ENCODE measurements at regions not wholly inside any gene's neighbourhood (a gene's known extent, or its start where the extent isn't known, plus 50 kb on each side); places are given as distances from the start of the nearest gene placed in this dataset.
A peak's percentile ranks its signal among the peaks of the same experiment; 100 is the strongest.
"Not testable (repeated sequence)": the region's sequence is repeated elsewhere in the genome, so short reads cannot be mapped to it uniquely, and the experiment has no call there.

GRCh38 chr22:15822001-15822400 is 132.2 kb downstream of the POTEH start:
- POLR2A ChIA-PET; H3K79me2 ChIP-seq (ENCODE audit: control insufficient read depth, insufficient read depth, low read length); H3K27me3 ChIP-seq (ENCODE audit: control insufficient read depth in 2 of 2, insufficient read depth in 2 of 2, low read length in 2 of 2); in situ Hi-C loops (cut with MboI); H3K9me3 ChIP-seq (replicated peaks; ENCODE audit: control insufficient read depth, insufficient read depth, low read depth, low read length); H3K4me3 ChIP-seq; intact Hi-C loops (cut with micrococcal nuclease); H3K4me2 ChIP-seq (ENCODE audit: insufficient read depth, low read length); H3K27ac ChIP-seq (ENCODE audit: extremely low read depth, low read depth, low read length); DNase-seq (ENCODE audit: extremely low read depth in 1 of 4, low spot score in 3 of 4); H3K4me1 ChIP-seq (replicated peaks in 1 of 2; ENCODE audit: control insufficient read depth in 2 of 2, insufficient read depth in 2 of 2, low read length in 2 of 2); H2AFZ ChIP-seq (ENCODE audit: low read depth, low read length); FAIRE-seq; ATAC-seq; H3K9me1 ChIP-seq (ENCODE audit: control insufficient read depth, insufficient read depth, low read length); BruUV-seq (replicated peaks); CTCF ChIA-PET (ENCODE audit: low intra/inter-chr PET ratio); H4K20me1 ChIP-seq (replicated peaks; ENCODE audit: control insufficient read depth, insufficient read depth, low read length); H3K36me3 ChIP-seq (ENCODE audit: control insufficient read depth, insufficient read depth, low read length); H3K9ac ChIP-seq (ENCODE audit: insufficient read depth in 1 of 2, low read depth in 2 of 2, low read length in 2 of 2): not testable (repeated sequence)
- WGBS (ENCODE audit: insufficient coverage, low coverage, missing lambda C conversion rate) = no CpG with 5 or more reads among the region's 22 CpGs

DNA sequence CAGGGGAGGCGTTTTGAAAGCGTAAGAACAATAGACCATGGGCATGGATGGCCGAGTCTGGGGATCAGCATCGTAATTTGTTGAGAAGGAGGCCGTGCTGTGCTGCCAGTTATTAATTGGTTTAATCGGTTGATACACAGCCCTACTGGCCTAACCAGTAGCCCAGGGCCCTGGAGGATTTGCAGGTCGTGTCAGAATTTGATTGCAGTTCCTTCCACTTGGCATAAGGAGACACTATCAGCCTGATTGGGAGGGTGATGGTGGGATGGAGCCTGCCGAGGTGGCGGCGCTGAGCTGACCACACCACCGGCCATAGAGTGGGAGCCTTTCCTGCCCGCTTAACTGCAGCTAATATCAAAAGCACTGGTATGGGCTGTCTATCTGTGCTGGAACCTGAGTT is 133.4 kb downstream of the POTEH start:
- H3K4me2 ChIP-seq (ENCODE audit: insufficient read depth, low read length); H3K36me3 ChIP-seq (ENCODE audit: control insufficient read depth, insufficient read depth, low read length); POLR2A ChIA-PET; H3K9ac ChIP-seq (ENCODE audit: insufficient read depth in 1 of 2, low read depth in 2 of 2, low read length in 2 of 2); DNase-seq (ENCODE audit: extremely low read depth in 1 of 4, low spot score in 3 of 4); H3K9me1 ChIP-seq (ENCODE audit: control insufficient read depth, insufficient read depth, low read length); CTCF ChIA-PET (ENCODE audit: low intra/inter-chr PET ratio); H3K27me3 ChIP-seq (ENCODE audit: control insufficient read depth in 2 of 2, insufficient read depth in 2 of 2, low read length in 2 of 2); H3K79me2 ChIP-seq (ENCODE audit: control insufficient read depth, insufficient read depth, low read length); H4K20me1 ChIP-seq (replicated peaks; ENCODE audit: control insufficient read depth, insufficient read depth, low read length); H3K4me3 ChIP-seq; H3K4me1 ChIP-seq (replicated peaks in 1 of 2; ENCODE audit: control insufficient read depth in 2 of 2, insufficient read depth in 2 of 2, low read length in 2 of 2); H3K9me3 ChIP-seq (replicated peaks; ENCODE audit: control insufficient read depth, insufficient read depth, low read depth, low read length); H3K27ac ChIP-seq (ENCODE audit: extremely low read depth, low read depth, low read length); H2AFZ ChIP-seq (ENCODE audit: low read depth, low read length); BruUV-seq (replicated peaks); intact Hi-C loops (cut with micrococcal nuclease); in situ Hi-C loops (cut with MboI); FAIRE-seq: not testable (repeated sequence)
- WGBS (ENCODE audit: insufficient coverage, low coverage, missing lambda C conversion rate) = 8% methylated on average over 2 of the region's 12 CpGs
- peak; percentile 64 for ATAC-seq

DNA sequence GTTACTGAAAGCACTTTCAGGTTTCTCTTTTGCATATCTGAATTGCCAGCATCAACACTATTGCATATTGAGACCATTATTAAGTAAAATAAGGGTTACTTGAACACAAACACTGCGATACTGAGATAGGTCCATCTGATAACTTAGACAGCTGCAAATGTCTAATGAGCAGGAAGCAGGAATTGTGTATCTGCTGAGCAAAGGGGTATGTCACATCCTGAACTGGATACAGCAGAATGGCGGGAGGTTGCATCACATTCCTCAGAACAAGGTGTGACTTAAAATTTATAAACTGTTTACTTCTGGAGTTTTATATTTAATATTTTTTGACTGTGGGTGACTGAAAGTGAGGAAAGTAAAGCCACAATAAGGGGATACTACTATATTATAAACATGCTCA is 142.4 kb downstream of the POTEH start:
- H3K4me2 ChIP-seq (ENCODE audit: insufficient read depth, low read length); H4K20me1 ChIP-seq (replicated peaks; ENCODE audit: control insufficient read depth, insufficient read depth, low read length); H2AFZ ChIP-seq (ENCODE audit: low read depth, low read length); H3K79me2 ChIP-seq (ENCODE audit: control insufficient read depth, insufficient read depth, low read length); H3K4me3 ChIP-seq; H3K27ac ChIP-seq (ENCODE audit: extremely low read depth, low read depth, low read length); DNase-seq (ENCODE audit: extremely low read depth in 1 of 4, low spot score in 3 of 4); H3K36me3 ChIP-seq (ENCODE audit: control insufficient read depth, insufficient read depth, low read length); FAIRE-seq; POLR2A ChIA-PET; CTCF ChIA-PET (ENCODE audit: low intra/inter-chr PET ratio); H3K4me1 ChIP-seq (replicated peaks in 1 of 2; ENCODE audit: control insufficient read depth in 2 of 2, insufficient read depth in 2 of 2, low read length in 2 of 2); H3K27me3 ChIP-seq (ENCODE audit: control insufficient read depth in 2 of 2, insufficient read depth in 2 of 2, low read length in 2 of 2); intact Hi-C loops (cut with micrococcal nuclease); in situ Hi-C loops (cut with MboI); H3K9me3 ChIP-seq (replicated peaks; ENCODE audit: control insufficient read depth, insufficient read depth, low read depth, low read length); BruUV-seq (replicated peaks); H3K9ac ChIP-seq (ENCODE audit: insufficient read depth in 1 of 2, low read depth in 2 of 2, low read length in 2 of 2); H3K9me1 ChIP-seq (ENCODE audit: control insufficient read depth, insufficient read depth, low read length): not testable (repeated sequence)
- peak; percentile 72 for ATAC-seq
- WGBS (ENCODE audit: insufficient coverage, low coverage, missing lambda C conversion rate) = 3% methylated on average over 2 of the region's 2 CpGs

- H3K79me2 ChIP-seq (ENCODE audit: control insufficient read depth, insufficient read depth, low read length); ATAC-seq; H3K4me1 ChIP-seq (replicated peaks in 1 of 2; ENCODE audit: control insufficient read depth in 2 of 2, insufficient read depth in 2 of 2, low read length in 2 of 2); BruUV-seq (replicated peaks); FAIRE-seq; H2AFZ ChIP-seq (ENCODE audit: low read depth, low read length); H3K27me3 ChIP-seq (ENCODE audit: control insufficient read depth in 2 of 2, insufficient read depth in 2 of 2, low read length in 2 of 2); H3K36me3 ChIP-seq (ENCODE audit: control insufficient read depth, insufficient read depth, low read length); POLR2A ChIA-PET; DNase-seq (ENCODE audit: extremely low read depth in 1 of 4, low spot score in 3 of 4); H3K27ac ChIP-seq (ENCODE audit: extremely low read depth, low read depth, low read length); H3K4me2 ChIP-seq (ENCODE audit: insufficient read depth, low read length); intact Hi-C loops (cut with micrococcal nuclease); H3K9ac ChIP-seq (ENCODE audit: insufficient read depth in 1 of 2, low read depth in 2 of 2, low read length in 2 of 2); CTCF ChIA-PET (ENCODE audit: low intra/inter-chr PET ratio); H4K20me1 ChIP-seq (replicated peaks; ENCODE audit: control insufficient read depth, insufficient read depth, low read length); H3K4me3 ChIP-seq; H3K9me1 ChIP-seq (ENCODE audit: control insufficient read depth, insufficient read depth, low read length); in situ Hi-C loops (cut with MboI); H3K9me3 ChIP-seq (replicated peaks; ENCODE audit: control insufficient read depth, insufficient read depth, low read depth, low read length): not testable (repeated sequence)
- WGBS (ENCODE audit: insufficient coverage, low coverage, missing lambda C conversion rate) = 8% methylated on average over 6 of the region's 9 CpGs
These were observed 145.9 kb downstream of the POTEH start for GRCh38 chr22:15835729-15836128.
